Osteoblast (primary cell): ENCODE measurements at regions not wholly inside any gene's neighbourhood (a gene's known extent, or its start where the extent isn't known, plus 50 kb on each side); places are given as distances from the start of the nearest gene placed in this dataset.
"Not testable (repeated sequence)": the region's sequence is repeated elsewhere in the genome, so short reads cannot be mapped to it uniquely, and the experiment has no call there.

ENCODE experiments used
- DNase-seq: peaks from one replicate; pipeline ENCODE4 v3.0.0; 2011; ENCODE audit warnings: low spot score, mixed read lengths; ENCODE audit not compliant: insufficient read length; ENCODE audit errors: missing footprints
- H2AFZ ChIP-seq: 2 replicates; pipeline ENCODE4 v1.6.0; 2011; ENCODE audit warnings: mild to moderate bottlenecking, low read length
- H3K27ac ChIP-seq: 2 replicates; pipeline ENCODE4 v1.5.1; 2011; ENCODE audit warnings: mild to moderate bottlenecking, low read depth, low read length, moderate library complexity
- H3K27me3 ChIP-seq: 2 replicates; pipeline ENCODE4 v1.6.0; 2012; ENCODE audit warnings: mild to moderate bottlenecking, control low read depth, inconsistent platforms, low read length, moderate library complexity; ENCODE audit not compliant: insufficient read depth
- H3K36me3 ChIP-seq: 2 replicates; pipeline ENCODE4 v1.5.1; 2011; ENCODE audit warnings: mild to moderate bottlenecking, low read length, control low read depth, moderate library complexity; ENCODE audit not compliant: insufficient read depth
- H3K4me1 ChIP-seq: 2 replicates; pipeline ENCODE4 v1.5.1; 2011; ENCODE audit warnings: mild to moderate bottlenecking, low read length, control low read depth, moderate library complexity; ENCODE audit not compliant: insufficient read depth
- H3K4me2 ChIP-seq: 2 replicates; pipeline ENCODE4 v1.6.0; 2011; ENCODE audit warnings: mild to moderate bottlenecking, low read length; ENCODE audit not compliant: insufficient read depth
- H3K4me3 ChIP-seq: fragments of 200-600 bp; sonication (generic); 3 replicates; pipeline ENCODE4 v1.5.1; 2012; ENCODE audit warnings: mild to moderate bottlenecking, low read length, inconsistent platforms; ENCODE audit not compliant: insufficient read depth
- H3K79me2 ChIP-seq: 2 replicates; pipeline ENCODE4 v1.6.0; 2012; ENCODE audit warnings: mild to moderate bottlenecking, low read length, control low read depth, inconsistent platforms; ENCODE audit not compliant: insufficient read depth
- H3K9me3 ChIP-seq: 2 replicates; pipeline ENCODE4 v1.5.1; 2011; ENCODE audit warnings: low read depth, low read length, control low read depth
- H4K20me1 ChIP-seq: 2 replicates; pipeline ENCODE4 v1.6.0; 2012; ENCODE audit warnings: mild to moderate bottlenecking, low read length, control low read depth; ENCODE audit not compliant: insufficient read depth
- TF ChIP-seq, protein P1 (sequence below): IDR thresholded peaks from 2 replicates; pipeline ENCODE4 v1.5.1; 2011; ENCODE audit warnings: mild to moderate bottlenecking, low read depth, low read length, moderate library complexity; ENCODE audit errors: extremely low read depth

DNA sequence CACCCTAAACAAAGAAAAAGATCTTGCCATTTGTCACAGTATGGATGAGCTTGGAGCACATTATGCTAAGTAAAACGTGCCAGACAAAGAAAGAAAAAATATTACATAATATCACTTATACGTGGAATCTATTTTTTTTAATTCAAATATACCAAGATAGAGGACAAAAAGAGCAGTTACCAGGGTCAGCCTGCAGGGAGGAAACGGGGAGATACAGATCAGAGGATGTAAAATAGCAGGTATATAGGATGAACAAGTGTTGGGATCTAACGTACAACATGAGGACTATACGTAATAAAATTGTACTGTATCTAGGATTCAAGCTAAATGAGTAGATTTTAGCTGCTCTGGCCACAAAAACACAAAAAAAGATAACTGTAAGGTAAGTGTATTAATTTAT is 247.5 kb downstream of the TMEM161B start:
- Histone ChIP-seq H3K4me2 (no peak overlapping the region), H3K4me3 (no peak overlapping the region), H3K27ac (no peak overlapping the region), H3K9me3 (no peaks in the 10 kb centered on the region), H3K36me3 (no peaks in the 10 kb centered on the region), H3K79me2 (no peaks in the 10 kb centered on the region), H3K27me3 (no peaks in the 10 kb centered on the region), H4K20me1 (no peaks in the 10 kb centered on the region), H3K4me1 (no peaks in the 10 kb centered on the region), H2AFZ (no peak overlapping the region)
- TF ChIP-seq, protein P1, sequence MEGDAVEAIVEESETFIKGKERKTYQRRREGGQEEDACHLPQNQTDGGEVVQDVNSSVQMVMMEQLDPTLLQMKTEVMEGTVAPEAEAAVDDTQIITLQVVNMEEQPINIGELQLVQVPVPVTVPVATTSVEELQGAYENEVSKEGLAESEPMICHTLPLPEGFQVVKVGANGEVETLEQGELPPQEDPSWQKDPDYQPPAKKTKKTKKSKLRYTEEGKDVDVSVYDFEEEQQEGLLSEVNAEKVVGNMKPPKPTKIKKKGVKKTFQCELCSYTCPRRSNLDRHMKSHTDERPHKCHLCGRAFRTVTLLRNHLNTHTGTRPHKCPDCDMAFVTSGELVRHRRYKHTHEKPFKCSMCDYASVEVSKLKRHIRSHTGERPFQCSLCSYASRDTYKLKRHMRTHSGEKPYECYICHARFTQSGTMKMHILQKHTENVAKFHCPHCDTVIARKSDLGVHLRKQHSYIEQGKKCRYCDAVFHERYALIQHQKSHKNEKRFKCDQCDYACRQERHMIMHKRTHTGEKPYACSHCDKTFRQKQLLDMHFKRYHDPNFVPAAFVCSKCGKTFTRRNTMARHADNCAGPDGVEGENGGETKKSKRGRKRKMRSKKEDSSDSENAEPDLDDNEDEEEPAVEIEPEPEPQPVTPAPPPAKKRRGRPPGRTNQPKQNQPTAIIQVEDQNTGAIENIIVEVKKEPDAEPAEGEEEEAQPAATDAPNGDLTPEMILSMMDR, result no peak
- DNase-seq, result no peak

DNA sequence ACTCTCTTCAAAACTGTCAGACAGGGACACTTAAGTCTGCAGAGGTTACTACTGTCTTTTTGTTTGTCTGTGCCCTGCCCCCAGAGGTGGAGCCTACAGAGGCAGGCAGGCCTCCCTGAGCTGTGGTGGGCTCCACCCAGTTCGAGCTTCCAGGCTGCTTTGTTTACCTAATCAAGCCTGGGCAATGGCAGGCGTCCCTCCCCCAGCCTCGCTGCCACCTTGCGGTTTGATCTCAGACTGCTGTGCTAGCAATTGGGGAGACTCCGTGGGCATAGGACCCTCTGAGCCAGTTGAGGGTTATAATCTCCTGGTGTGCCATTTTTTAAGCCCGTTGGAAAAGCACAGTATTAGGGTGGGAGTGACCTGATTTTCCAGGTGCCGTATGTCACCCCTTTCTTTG is 253.7 kb downstream of the TMEM161B start:
- DNase-seq, H3K27ac ChIP-seq, H2AFZ ChIP-seq, H3K4me1 ChIP-seq, H3K4me3 ChIP-seq, H3K27me3 ChIP-seq, H4K20me1 ChIP-seq, H3K36me3 ChIP-seq, H3K9me3 ChIP-seq, H3K79me2 ChIP-seq, H3K4me2 ChIP-seq: not testable (repeated sequence)

- H3K36me3 ChIP-seq, result no peaks in the 10 kb centered on the region
- no peak overlapping the region for H3K27ac ChIP-seq
- H3K4me2 ChIP-seq, result no peak overlapping the region
- no peaks in the 10 kb centered on the region for H3K4me1 ChIP-seq
- TF ChIP-seq, protein P1, result no peak
- H3K9me3 ChIP-seq, result no peaks in the 10 kb centered on the region
- DNase-seq, result no peak
- H2AFZ ChIP-seq, result no peak overlapping the region
- no peaks in the 10 kb centered on the region for H3K79me2 ChIP-seq
- H3K27me3 ChIP-seq, result no peaks in the 10 kb centered on the region
- H4K20me1 ChIP-seq, result no peaks in the 10 kb centered on the region
- H3K4me3 ChIP-seq, result no peak overlapping the region
Observed at GRCh38 chr5:88000877-88001276, 267.8 kb downstream of the TMEM161B start.

- H3K79me2 ChIP-seq, result no peaks in the 10 kb centered on the region
- TF ChIP-seq, protein P1, result no peak
- H3K4me1 ChIP-seq, result no peaks in the 10 kb centered on the region
- H3K36me3 ChIP-seq, result no peaks in the 10 kb centered on the region
- no peaks in the 10 kb centered on the region for H3K27me3 ChIP-seq
- H3K4me3 ChIP-seq, result no peak overlapping the region
- H2AFZ ChIP-seq, result no peak overlapping the region
- no peaks in the 10 kb centered on the region for H3K9me3 ChIP-seq
- H4K20me1 ChIP-seq, result no peaks in the 10 kb centered on the region
- no peak overlapping the region for H3K27ac ChIP-seq
- no peak overlapping the region for H3K4me2 ChIP-seq
- DNase-seq, result no peak
Observed at GRCh38 chr5:87997662-87998061, 271.0 kb downstream of the TMEM161B start.
